GM19328 (cell line): ENCODE measurements at regions not wholly inside any gene's neighbourhood (a gene's known extent, or its start where the extent isn't known, plus 50 kb on each side); places are given as distances from the start of the nearest gene placed in this dataset.
A peak's percentile ranks its signal among the peaks of the same experiment; 100 is the strongest.

Experiments used
- ATAC-seq: cut with Tn5 transposase; IDR thresholded peaks from one replicate; pipeline ENCODE4 v1.9.1; 2021; ENCODE audit warnings: mild to moderate bottlenecking, moderate library complexity; ENCODE audit not compliant: unreplicated experiment

- no peak for ATAC-seq
These were observed 282.5 kb upstream of the SPRED2 start for GRCh38 chr2:65714866-65715265.

- ATAC-seq = no peak
These were observed 279.5 kb upstream of the SPRED2 start for GRCh38 chr2:65711863-65712262.

- no peak for ATAC-seq
These were observed 278.4 kb upstream of the SPRED2 start for GRCh38 chr2:65710779-65711295.

GRCh38 chr2:65710356-65710755 lies 278.0 kb upstream of the SPRED2 start:
- no peak for ATAC-seq

GRCh38 chr2:65708086-65708485 lies 275.7 kb upstream of the SPRED2 start:
- ATAC-seq = no peak

- ATAC-seq = no peak
These were observed 274.0 kb upstream of the SPRED2 start for GRCh38 chr2:65706411-65706810.

- no peak for ATAC-seq
These were observed 268.8 kb upstream of the SPRED2 start for GRCh38 chr2:65701191-65701590.

GRCh38 chr2:65700720-65701119 lies 268.3 kb upstream of the SPRED2 start:
- no peak for ATAC-seq

GRCh38 chr2:65700004-65700651 lies 267.7 kb upstream of the SPRED2 start:
- ATAC-seq = no peak

- ATAC-seq = no peak
These were observed 259.4 kb upstream of the SPRED2 start for GRCh38 chr2:65691816-65692215.

GRCh38 chr2:65688141-65688886 lies 255.9 kb upstream of the SPRED2 start:
- no peak for ATAC-seq

GRCh38 chr2:65687614-65688013 lies 255.2 kb upstream of the SPRED2 start:
- ATAC-seq = no peak

- no peak for ATAC-seq
These were observed 254.6 kb upstream of the SPRED2 start for GRCh38 chr2:65686928-65687521.

GRCh38 chr2:65681503-65681902 lies 249.1 kb upstream of the SPRED2 start:
- no peak for ATAC-seq

GRCh38 chr2:65678779-65679391 lies 246.5 kb upstream of the SPRED2 start:
- no peak for ATAC-seq

- no peak for ATAC-seq
These were observed 243.0 kb upstream of the SPRED2 start for GRCh38 chr2:65675350-65675749.

GRCh38 chr2:65671670-65672242 lies 239.4 kb upstream of the SPRED2 start:
- ATAC-seq = no peak

- ATAC-seq = no peak
These were observed 237.2 kb upstream of the SPRED2 start for GRCh38 chr2:65669574-65669973.

- no peak for ATAC-seq
These were observed 236.3 kb upstream of the SPRED2 start for GRCh38 chr2:65668744-65669143.

- peak; percentile 96 for ATAC-seq
These were observed 233.8 kb upstream of the SPRED2 start for GRCh38 chr2:65666156-65666725.

- ATAC-seq = no peak
These were observed 232.5 kb upstream of the SPRED2 start for GRCh38 chr2:65664931-65665330.
